ENCODE measurements at regions not wholly inside any gene's neighbourhood (a gene's known extent, or its start where the extent isn't known, plus 50 kb on each side); places are given as distances from the start of the nearest gene placed in this dataset.

DNA sequence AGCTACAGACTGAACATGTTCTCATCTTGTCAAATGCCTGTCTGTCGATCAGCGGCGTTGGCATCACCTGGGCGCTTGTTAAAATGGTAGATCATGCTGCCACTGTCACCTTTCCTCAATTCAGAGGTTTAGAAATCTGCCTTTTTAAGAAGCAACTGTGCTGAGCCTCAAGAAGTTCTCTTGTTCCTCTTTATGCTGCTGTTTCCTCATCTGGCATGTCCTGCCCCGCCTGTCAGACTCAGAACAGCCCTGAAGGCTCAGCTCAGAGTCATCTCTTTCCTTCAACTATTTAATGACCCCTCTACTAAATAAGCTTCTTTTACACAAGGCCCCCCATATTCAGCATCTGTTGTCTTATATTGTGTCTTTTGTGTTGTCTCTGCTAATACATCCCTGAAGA is 368.2 kb downstream of the EPM2A start:
- Histone ChIP-seq H4K20me1 (ENCODE audit: insufficient read depth, low read length) (no peaks in the 10 kb centered on the region), H3K4me3 (ENCODE audit: insufficient read depth, low read length) (no peak overlapping the region), H3K27ac (ENCODE audit: low read depth, low read length) (no peak overlapping the region), H3K27me3 (ENCODE audit: insufficient read depth, low read length) (no peaks in the 10 kb centered on the region), H2AFZ (ENCODE audit: low read length) (no peak overlapping the region), H3K9me3 (ENCODE audit: low read depth, low read length) (no peaks in the 10 kb centered on the region), H3K36me3 (ENCODE audit: insufficient read depth, low read length) (no peaks in the 10 kb centered on the region), H3K4me1 (ENCODE audit: insufficient read depth, low read length) (no peaks in the 10 kb centered on the region), H3K4me2 (ENCODE audit: insufficient read depth, low read length) (no peak overlapping the region), H3K79me2 (ENCODE audit: insufficient read depth, low read length) (no peaks in the 10 kb centered on the region)
- TF ChIP-seq CTCF (IDR thresholded peaks at IDR 0.05; ENCODE audit: extremely low read depth, low read depth, low read length), result no peak
- DNase-seq (ENCODE audit: insufficient read length, low spot score, missing footprints), result no peak

GRCh38 chr6:145368075-145368474 is 367.2 kb downstream of the EPM2A start:
- no peak overlapping the region for H3K4me3 ChIP-seq (ENCODE audit: insufficient read depth, low read length)
- no peaks in the 10 kb centered on the region for H4K20me1 ChIP-seq (ENCODE audit: insufficient read depth, low read length)
- no peak overlapping the region for H3K27ac ChIP-seq (ENCODE audit: low read depth, low read length)
- no peaks in the 10 kb centered on the region for H3K36me3 ChIP-seq (ENCODE audit: insufficient read depth, low read length)
- no peak overlapping the region for H3K4me2 ChIP-seq (ENCODE audit: insufficient read depth, low read length)
- H3K79me2 ChIP-seq (ENCODE audit: insufficient read depth, low read length), result no peaks in the 10 kb centered on the region
- no peaks in the 10 kb centered on the region for H3K9me3 ChIP-seq (ENCODE audit: low read depth, low read length)
- H3K4me1 ChIP-seq (ENCODE audit: insufficient read depth, low read length), result no peaks in the 10 kb centered on the region
- no peak for TF ChIP-seq CTCF (IDR thresholded peaks at IDR 0.05; ENCODE audit: extremely low read depth, low read depth, low read length)
- no peaks in the 10 kb centered on the region for H3K27me3 ChIP-seq (ENCODE audit: insufficient read depth, low read length)
- no peak for DNase-seq (ENCODE audit: insufficient read length, low spot score, missing footprints)
- no peak overlapping the region for H2AFZ ChIP-seq (ENCODE audit: low read length)

- no peak for DNase-seq (ENCODE audit: insufficient read length, low spot score, missing footprints)
- no peak overlapping the region for H3K4me2 ChIP-seq (ENCODE audit: insufficient read depth, low read length)
- H3K79me2 ChIP-seq (ENCODE audit: insufficient read depth, low read length), result no peaks in the 10 kb centered on the region
- no peak overlapping the region for H3K27ac ChIP-seq (ENCODE audit: low read depth, low read length)
- H2AFZ ChIP-seq (ENCODE audit: low read length), result no peak overlapping the region
- no peaks in the 10 kb centered on the region for H3K4me1 ChIP-seq (ENCODE audit: insufficient read depth, low read length)
- H3K4me3 ChIP-seq (ENCODE audit: insufficient read depth, low read length), result no peak overlapping the region
- no peaks in the 10 kb centered on the region for H3K36me3 ChIP-seq (ENCODE audit: insufficient read depth, low read length)
- no peaks in the 10 kb centered on the region for H3K27me3 ChIP-seq (ENCODE audit: insufficient read depth, low read length)
- no peak for TF ChIP-seq CTCF (IDR thresholded peaks at IDR 0.05; ENCODE audit: extremely low read depth, low read depth, low read length)
- H4K20me1 ChIP-seq (ENCODE audit: insufficient read depth, low read length), result no peaks in the 10 kb centered on the region
- H3K9me3 ChIP-seq (ENCODE audit: low read depth, low read length), result no peaks in the 10 kb centered on the region
Measured at GRCh38 chr6:145370559-145370958, 364.8 kb downstream of the EPM2A start.

GRCh38 chr6:145372671-145373151 is 362.6 kb downstream of the EPM2A start:
- peak overlapping the region; percentile 73 for H3K4me2 ChIP-seq (ENCODE audit: insufficient read depth, low read length)
- H2AFZ ChIP-seq (ENCODE audit: low read length), result peak overlapping the region; percentile 90
- no peaks in the 10 kb centered on the region for H4K20me1 ChIP-seq (ENCODE audit: insufficient read depth, low read length)
- no peak overlapping the region for H3K27ac ChIP-seq (ENCODE audit: low read depth, low read length)
- peak overlapping the region; percentile 56 for H3K4me3 ChIP-seq (ENCODE audit: insufficient read depth, low read length)
- no peak for TF ChIP-seq CTCF (IDR thresholded peaks at IDR 0.05; ENCODE audit: extremely low read depth, low read depth, low read length)
- DNase-seq (ENCODE audit: insufficient read length, low spot score, missing footprints), result peak; percentile 59
- H3K36me3 ChIP-seq (ENCODE audit: insufficient read depth, low read length), result no peaks in the 10 kb centered on the region
- no peaks in the 10 kb centered on the region for H3K9me3 ChIP-seq (ENCODE audit: low read depth, low read length)
- no peaks in the 10 kb centered on the region for H3K4me1 ChIP-seq (ENCODE audit: insufficient read depth, low read length)
- no peaks in the 10 kb centered on the region for H3K79me2 ChIP-seq (ENCODE audit: insufficient read depth, low read length)
- H3K27me3 ChIP-seq (ENCODE audit: insufficient read depth, low read length), result no peaks in the 10 kb centered on the region

All from osteoblast (primary cell).